Uterus (tissue), 2 donors: ENCODE measurements at regions not wholly inside any gene's neighbourhood (a gene's known extent, or its start where the extent isn't known, plus 50 kb on each side); places are given as distances from the start of the nearest gene placed in this dataset.

Source experiments
- POLR2A ChIP-seq, 2 donors: fragments of 450-650 bp; IDR thresholded peaks; one replicate each; pipeline ENCODE4 v1.6.1; 2016; ENCODE audit warnings: antibody characterized with exemption in 2 of 2, mild to moderate bottlenecking in 1 of 2, moderate library complexity in 1 of 2
- TF ChIP-seq, protein P1 (sequence below), 4 experiments: fragments of 200-600 bp in 2 of 4; fragments of 450-650 bp in 2 of 4; sonication (generic) in 2 of 4; IDR thresholded peaks; one replicate each; pipeline ENCODE4 v1.5.1; 2016 to 2019; ENCODE audit warnings: antibody characterized with exemption in 4 of 4, mild to moderate bottlenecking in 2 of 4, moderate library complexity in 1 of 4

DNA sequence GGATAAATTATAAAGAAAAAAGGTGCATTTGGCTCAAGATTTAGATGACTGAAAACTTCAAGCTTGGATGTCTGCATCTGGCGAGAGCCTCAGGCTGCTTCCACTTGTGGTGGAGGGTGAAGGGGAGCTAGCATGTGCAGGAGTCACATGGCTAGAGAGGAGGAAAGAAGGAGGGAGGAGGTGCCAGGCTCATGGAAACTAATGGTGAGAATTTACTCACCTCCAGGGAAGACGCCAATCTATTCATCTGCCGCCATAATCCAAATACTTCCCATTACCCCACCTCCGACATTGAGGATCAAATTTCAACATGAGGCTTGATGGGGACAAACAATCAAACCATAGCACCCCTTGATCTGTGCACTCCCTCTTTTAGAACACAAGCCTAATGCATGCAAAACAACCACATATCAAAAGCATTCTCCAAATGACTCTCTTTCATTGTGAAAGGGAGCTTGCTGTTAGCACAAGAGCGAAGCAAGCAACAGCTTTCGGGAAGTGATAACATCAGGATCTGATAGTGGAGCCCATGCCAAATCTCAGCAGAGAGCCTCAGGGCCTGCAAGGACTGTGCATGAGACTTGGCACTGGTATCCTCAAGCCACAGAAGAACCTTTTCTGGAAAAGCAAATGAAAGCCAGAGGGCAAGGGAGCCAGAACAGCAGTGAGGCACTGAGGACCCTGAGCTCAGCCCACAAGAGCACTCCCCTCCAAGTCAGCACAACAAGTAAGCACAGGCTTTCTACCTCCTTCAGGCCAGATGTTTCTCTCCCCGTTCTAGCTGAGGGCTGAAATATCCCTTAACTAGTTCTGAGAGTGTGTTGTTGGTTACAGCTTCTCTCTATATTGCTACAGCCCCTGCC, 50.2 kb upstream of the THBS1 start:
- TF ChIP-seq, protein P1, sequence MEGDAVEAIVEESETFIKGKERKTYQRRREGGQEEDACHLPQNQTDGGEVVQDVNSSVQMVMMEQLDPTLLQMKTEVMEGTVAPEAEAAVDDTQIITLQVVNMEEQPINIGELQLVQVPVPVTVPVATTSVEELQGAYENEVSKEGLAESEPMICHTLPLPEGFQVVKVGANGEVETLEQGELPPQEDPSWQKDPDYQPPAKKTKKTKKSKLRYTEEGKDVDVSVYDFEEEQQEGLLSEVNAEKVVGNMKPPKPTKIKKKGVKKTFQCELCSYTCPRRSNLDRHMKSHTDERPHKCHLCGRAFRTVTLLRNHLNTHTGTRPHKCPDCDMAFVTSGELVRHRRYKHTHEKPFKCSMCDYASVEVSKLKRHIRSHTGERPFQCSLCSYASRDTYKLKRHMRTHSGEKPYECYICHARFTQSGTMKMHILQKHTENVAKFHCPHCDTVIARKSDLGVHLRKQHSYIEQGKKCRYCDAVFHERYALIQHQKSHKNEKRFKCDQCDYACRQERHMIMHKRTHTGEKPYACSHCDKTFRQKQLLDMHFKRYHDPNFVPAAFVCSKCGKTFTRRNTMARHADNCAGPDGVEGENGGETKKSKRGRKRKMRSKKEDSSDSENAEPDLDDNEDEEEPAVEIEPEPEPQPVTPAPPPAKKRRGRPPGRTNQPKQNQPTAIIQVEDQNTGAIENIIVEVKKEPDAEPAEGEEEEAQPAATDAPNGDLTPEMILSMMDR (IDR thresholded peaks at IDR 0.05): no peak
- no peak for TF ChIP-seq POLR2A (IDR thresholded peaks at IDR 0.05)
